ENCODE measurements at regions not wholly inside any gene's neighbourhood (a gene's known extent, or its start where the extent isn't known, plus 50 kb on each side); places are given as distances from the start of the nearest gene placed in this dataset.

GRCh38 chr1:201619513-201619912, 80.6 kb downstream of the NAV1 start:
- no peaks in the 10 kb centered on the region; the same call in 1 of the 2 replicates for H3K4me1 ChIP-seq (ENCODE audit: control insufficient read depth, insufficient read depth, low read length)
- intact Hi-C loops (cut with micrococcal nuclease; ENCODE audit: unreplicated experiment): no loop called here
- DNase-seq (ENCODE audit: low read depth, low spot score) (no peak), ATAC-seq (no peak)
- in situ Hi-C loops (cut with HindIII; ENCODE audit: low pct_unique_long_range_greater_than_20kb, low sequenced_read_pairs): no loop called here
- TF ChIP-seq SIN3A (IDR thresholded peaks at IDR 0.05; ENCODE audit: borderline replicate concordance, insufficient read depth, low read depth, low read length) (no peak), TCF7L2 (IDR thresholded peaks at IDR 0.05; ENCODE audit: low read depth, low read length) (no peak), CTCF (IDR thresholded peaks at IDR 0.05) (no peak), POLR2AphosphoS5 (IDR thresholded peaks at IDR 0.05; ENCODE audit: low read depth, low read length) (no peak), REST (IDR thresholded peaks at IDR 0.05; ENCODE audit: insufficient read depth in 1 of 2, low read depth in 2 of 2, low read length in 1 of 2) (no peak)
- H3K27ac ChIP-seq (ENCODE audit: low read length): no peak overlapping the region
- ChIA-PET POLR2A (no interaction called here), CTCF (interaction anchor here (0.7 kb wide), 1 partner anchor 17 kb away, joined by 3 read pairs; no protein-coding TSS in a partner anchor)
- BruUV-seq (replicated peaks): no TSS peak
- H3K36me3 ChIP-seq (ENCODE audit: control insufficient read depth, insufficient read depth, low read length): no peaks in the 10 kb centered on the region
- H3K9me3 ChIP-seq (ENCODE audit: control insufficient read depth, insufficient read depth, low read depth, low read length): no peaks in the 10 kb centered on the region
- no peaks in the 10 kb centered on the region for H3K27me3 ChIP-seq (ENCODE audit: control insufficient read depth, insufficient read depth, low read length)
- no peak overlapping the region for H3K4me3 ChIP-seq (ENCODE audit: low read depth in 2 of 2, low read length in 2 of 2)

GRCh38 chr1:201622353-201622752, 83.4 kb downstream of the NAV1 start:
- POLR2A ChIA-PET: no interaction called here
- H3K27ac ChIP-seq (ENCODE audit: low read length): no peak overlapping the region
- in situ Hi-C loops (cut with HindIII; ENCODE audit: low pct_unique_long_range_greater_than_20kb, low sequenced_read_pairs) (no loop called here), intact Hi-C loops (cut with micrococcal nuclease; ENCODE audit: unreplicated experiment) (no loop called here)
- H3K4me3 ChIP-seq (ENCODE audit: low read depth in 2 of 2, low read length in 2 of 2): no peak overlapping the region
- H3K36me3 ChIP-seq (ENCODE audit: control insufficient read depth, insufficient read depth, low read length): no peaks in the 10 kb centered on the region
- CTCF ChIA-PET: no interaction called here
- no peak for ATAC-seq
- no TSS peak for BruUV-seq (replicated peaks)
- H3K4me1 ChIP-seq (ENCODE audit: control insufficient read depth, insufficient read depth, low read length): no peaks in the 10 kb centered on the region; the same call in 1 of the 2 replicates
- TF ChIP-seq CTCF (IDR thresholded peaks at IDR 0.05) (no peak), POLR2AphosphoS5 (IDR thresholded peaks at IDR 0.05; ENCODE audit: low read depth, low read length) (no peak), REST (IDR thresholded peaks at IDR 0.05; ENCODE audit: insufficient read depth in 1 of 2, low read depth in 2 of 2, low read length in 1 of 2) (no peak), SIN3A (IDR thresholded peaks at IDR 0.05; ENCODE audit: borderline replicate concordance, insufficient read depth, low read depth, low read length) (no peak), TCF7L2 (IDR thresholded peaks at IDR 0.05; ENCODE audit: low read depth, low read length) (no peak)
- no peaks in the 10 kb centered on the region for H3K27me3 ChIP-seq (ENCODE audit: control insufficient read depth, insufficient read depth, low read length)
- DNase-seq (ENCODE audit: low read depth, low spot score): no peak
- H3K9me3 ChIP-seq (ENCODE audit: control insufficient read depth, insufficient read depth, low read depth, low read length): no peaks in the 10 kb centered on the region
